ENCODE measurements at regions not wholly inside any gene's neighbourhood (a gene's known extent, or its start where the extent isn't known, plus 50 kb on each side); places are given as distances from the start of the nearest gene placed in this dataset.

GRCh38 chr12:4025181-4026019 is 152.2 kb upstream of the PARP11 start:
- no peak for DNase-seq (ENCODE audit: low spot score in 2 of 2)
- no peak overlapping the region for H3K4me3 Mint-ChIP-seq
- peaks cover 2% of the 10 kb centered on the region for H3K36me3 Mint-ChIP-seq (ENCODE audit: insufficient read depth)
- H3K4me1 Mint-ChIP-seq, result peaks cover 15% of the 10 kb centered on the region
- no peak overlapping the region for H3K27ac Mint-ChIP-seq (ENCODE audit: low read depth)
- H3K27me3 Mint-ChIP-seq, result peaks cover 22% of the 10 kb centered on the region
- ATAC-seq (replicated peaks; ENCODE audit: extremely low read depth, poor library complexity, severe bottlenecking), result no peak
- no peaks in the 10 kb centered on the region for H3K9me3 Mint-ChIP-seq

GRCh38 chr12:4024701-4025100 is 151.5 kb upstream of the PARP11 start:
- Mint-ChIP-seq H3K9me3 (no peaks in the 10 kb centered on the region), H3K36me3 (ENCODE audit: insufficient read depth) (no peaks in the 10 kb centered on the region), H3K27me3 (peaks cover 19% of the 10 kb centered on the region), H3K27ac (ENCODE audit: low read depth) (no peak overlapping the region), H3K4me3 (no peak overlapping the region), H3K4me1 (peaks cover 11% of the 10 kb centered on the region)
- DNase-seq (ENCODE audit: low spot score in 2 of 2) (no peak), ATAC-seq (replicated peaks; ENCODE audit: extremely low read depth, poor library complexity, severe bottlenecking) (no peak)

GRCh38 chr12:4015225-4016091 is 142.3 kb upstream of the PARP11 start:
- H3K4me3 Mint-ChIP-seq, result no peak overlapping the region
- peaks cover 2% of the 10 kb centered on the region for H3K36me3 Mint-ChIP-seq (ENCODE audit: insufficient read depth)
- H3K27me3 Mint-ChIP-seq, result peaks cover 16% of the 10 kb centered on the region
- ATAC-seq (replicated peaks; ENCODE audit: extremely low read depth, poor library complexity, severe bottlenecking) (no peak), DNase-seq (ENCODE audit: low spot score in 2 of 2) (no peak)
- no peaks in the 10 kb centered on the region for H3K4me1 Mint-ChIP-seq
- no peaks in the 10 kb centered on the region for H3K9me3 Mint-ChIP-seq
- H3K27ac Mint-ChIP-seq (ENCODE audit: low read depth), result no peak overlapping the region

GRCh38 chr12:4014858-4015224 is 141.6 kb upstream of the PARP11 start:
- H3K4me1 Mint-ChIP-seq, result no peaks in the 10 kb centered on the region
- H3K27me3 Mint-ChIP-seq, result peaks cover 14% of the 10 kb centered on the region
- no peaks in the 10 kb centered on the region for H3K9me3 Mint-ChIP-seq
- DNase-seq (ENCODE audit: low spot score in 2 of 2) (no peak), ATAC-seq (replicated peaks; ENCODE audit: extremely low read depth, poor library complexity, severe bottlenecking) (no peak)
- H3K36me3 Mint-ChIP-seq (ENCODE audit: insufficient read depth), result peaks cover 2% of the 10 kb centered on the region
- H3K27ac Mint-ChIP-seq (ENCODE audit: low read depth), result no peak overlapping the region
- H3K4me3 Mint-ChIP-seq, result no peak overlapping the region

- Mint-ChIP-seq H3K36me3 (ENCODE audit: insufficient read depth) (peaks cover 2% of the 10 kb centered on the region), H3K27me3 (peaks cover 10% of the 10 kb centered on the region), H3K9me3 (no peaks in the 10 kb centered on the region), H3K4me3 (no peak overlapping the region), H3K27ac (ENCODE audit: low read depth) (no peak overlapping the region), H3K4me1 (no peaks in the 10 kb centered on the region)
- no peak for ATAC-seq (replicated peaks; ENCODE audit: extremely low read depth, poor library complexity, severe bottlenecking)
- no peak for DNase-seq (ENCODE audit: low spot score in 2 of 2)
Measured at GRCh38 chr12:4014444-4014843, 141.2 kb upstream of the PARP11 start.

GRCh38 chr12:4012977-4013968 is 140.1 kb upstream of the PARP11 start:
- H3K9me3 Mint-ChIP-seq, result no peaks in the 10 kb centered on the region

GRCh38 chr12:4012073-4012472 is 138.9 kb upstream of the PARP11 start:
- no peak for ATAC-seq (replicated peaks; ENCODE audit: extremely low read depth, poor library complexity, severe bottlenecking)
- Mint-ChIP-seq H3K27me3 (no peaks in the 10 kb centered on the region), H3K36me3 (ENCODE audit: insufficient read depth) (peaks cover 2% of the 10 kb centered on the region), H3K27ac (ENCODE audit: low read depth) (no peak overlapping the region), H3K9me3 (no peaks in the 10 kb centered on the region), H3K4me3 (no peak overlapping the region), H3K4me1 (no peaks in the 10 kb centered on the region)
- DNase-seq (ENCODE audit: low spot score in 2 of 2), result no peak

More at GRCh38 chr12:4012977-4013968, 140.1 kb upstream of the PARP11 start:
- DNase-seq (ENCODE audit: low spot score in 2 of 2) (no peak), ATAC-seq (replicated peaks; ENCODE audit: extremely low read depth, poor library complexity, severe bottlenecking) (no peak)
- H3K27ac Mint-ChIP-seq (ENCODE audit: low read depth), result no peak overlapping the region
- no peaks in the 10 kb centered on the region for H3K27me3 Mint-ChIP-seq
- H3K36me3 Mint-ChIP-seq (ENCODE audit: insufficient read depth), result peaks cover 2% of the 10 kb centered on the region
- no peaks in the 10 kb centered on the region for H3K4me1 Mint-ChIP-seq
- H3K4me3 Mint-ChIP-seq, result no peak overlapping the region

GRCh38 chr12:4011597-4011996 is 138.4 kb upstream of the PARP11 start:
- no peaks in the 10 kb centered on the region for H3K27me3 Mint-ChIP-seq
- H3K4me3 Mint-ChIP-seq, result no peak overlapping the region
- ATAC-seq (replicated peaks; ENCODE audit: extremely low read depth, poor library complexity, severe bottlenecking) (no peak), DNase-seq (ENCODE audit: low spot score in 2 of 2) (no peak)
- no peaks in the 10 kb centered on the region for H3K9me3 Mint-ChIP-seq
- H3K36me3 Mint-ChIP-seq (ENCODE audit: insufficient read depth), result peaks cover 2% of the 10 kb centered on the region
- H3K4me1 Mint-ChIP-seq, result no peaks in the 10 kb centered on the region
- no peak overlapping the region for H3K27ac Mint-ChIP-seq (ENCODE audit: low read depth)

- DNase-seq (ENCODE audit: low spot score in 2 of 2) (no peak), ATAC-seq (replicated peaks; ENCODE audit: extremely low read depth, poor library complexity, severe bottlenecking) (no peak)
- Mint-ChIP-seq H3K4me3 (no peak overlapping the region), H3K27ac (ENCODE audit: low read depth) (no peak overlapping the region), H3K4me1 (no peaks in the 10 kb centered on the region), H3K27me3 (no peaks in the 10 kb centered on the region), H3K36me3 (ENCODE audit: insufficient read depth) (peaks cover 2% of the 10 kb centered on the region), H3K9me3 (no peaks in the 10 kb centered on the region)
Measured at GRCh38 chr12:4009979-4010704, 136.9 kb upstream of the PARP11 start.

GRCh38 chr12:4006743-4007142 is 133.5 kb upstream of the PARP11 start:
- Mint-ChIP-seq H3K36me3 (ENCODE audit: insufficient read depth) (no peaks in the 10 kb centered on the region), H3K9me3 (no peaks in the 10 kb centered on the region), H3K4me1 (no peaks in the 10 kb centered on the region)

GRCh38 chr12:4005851-4006430 is 132.7 kb upstream of the PARP11 start:
- DNase-seq (ENCODE audit: low spot score in 2 of 2), result no peak
- no peaks in the 10 kb centered on the region for H3K36me3 Mint-ChIP-seq (ENCODE audit: insufficient read depth)
- H3K4me3 Mint-ChIP-seq, result no peak overlapping the region
- no peaks in the 10 kb centered on the region for H3K4me1 Mint-ChIP-seq
- ATAC-seq (replicated peaks; ENCODE audit: extremely low read depth, poor library complexity, severe bottlenecking), result no peak
- H3K27me3 Mint-ChIP-seq, result peaks cover 16% of the 10 kb centered on the region
- H3K9me3 Mint-ChIP-seq, result no peaks in the 10 kb centered on the region
- no peak overlapping the region for H3K27ac Mint-ChIP-seq (ENCODE audit: low read depth)

More at GRCh38 chr12:4006743-4007142, 133.5 kb upstream of the PARP11 start:
- DNase-seq (ENCODE audit: low spot score in 2 of 2), result no peak
- ATAC-seq (replicated peaks; ENCODE audit: extremely low read depth, poor library complexity, severe bottlenecking), result no peak
- Mint-ChIP-seq H3K27me3 (peaks cover 16% of the 10 kb centered on the region), H3K4me3 (no peak overlapping the region), H3K27ac (ENCODE audit: low read depth) (no peak overlapping the region)

Measured in central memory CD8-positive, alpha-beta T cell (primary cell).